MM.1S (cell line): ENCODE measurements at regions not wholly inside any gene's neighbourhood (a gene's known extent, or its start where the extent isn't known, plus 50 kb on each side); places are given as distances from the start of the nearest gene placed in this dataset.

ENCODE experiments used
- EZH2 ChIP-seq: fragments of 300-600 bp; sonication (generic); optimal IDR thresholded peaks from 2 replicates; pipeline ENCODE3; 2017; ENCODE audit warnings: low read depth, mild to moderate bottlenecking, antibody characterized with exemption, low read length, mixed read lengths
- EZH2phosphoT487 ChIP-seq: fragments of 300-600 bp; sonication (generic); IDR thresholded peaks from 2 replicates; pipeline ENCODE4 v1.6.1; 2018; ENCODE audit warnings: antibody characterized with exemption, low read length
- TF ChIP-seq, protein P1 (sequence below): fragments of 300-600 bp; sonication (generic); IDR thresholded peaks from 2 replicates; pipeline ENCODE4 v1.5.1; 2016; ENCODE audit warnings: antibody characterized with exemption, low read length, mixed read lengths

DNA sequence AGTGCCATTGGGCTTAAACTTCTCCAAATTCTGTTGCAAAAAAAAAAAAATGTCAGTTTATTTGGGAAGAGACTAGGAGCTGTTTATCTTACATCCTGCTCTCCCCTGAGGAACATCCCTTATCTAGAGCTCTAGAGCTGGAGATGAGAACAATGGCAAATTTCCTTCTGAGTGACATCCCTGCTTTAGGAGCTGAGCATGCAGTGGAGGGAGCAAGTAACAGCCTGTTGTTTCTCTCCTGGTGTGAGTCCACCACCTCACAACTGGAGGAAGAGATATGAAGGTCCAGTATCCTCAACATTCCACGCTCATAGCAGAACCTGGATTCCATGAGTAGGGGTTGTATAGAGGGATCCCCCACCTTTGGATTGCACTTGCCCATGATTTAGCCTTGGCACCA, 676.4 kb downstream of the PCDH18 start:
- TF ChIP-seq, protein P1, sequence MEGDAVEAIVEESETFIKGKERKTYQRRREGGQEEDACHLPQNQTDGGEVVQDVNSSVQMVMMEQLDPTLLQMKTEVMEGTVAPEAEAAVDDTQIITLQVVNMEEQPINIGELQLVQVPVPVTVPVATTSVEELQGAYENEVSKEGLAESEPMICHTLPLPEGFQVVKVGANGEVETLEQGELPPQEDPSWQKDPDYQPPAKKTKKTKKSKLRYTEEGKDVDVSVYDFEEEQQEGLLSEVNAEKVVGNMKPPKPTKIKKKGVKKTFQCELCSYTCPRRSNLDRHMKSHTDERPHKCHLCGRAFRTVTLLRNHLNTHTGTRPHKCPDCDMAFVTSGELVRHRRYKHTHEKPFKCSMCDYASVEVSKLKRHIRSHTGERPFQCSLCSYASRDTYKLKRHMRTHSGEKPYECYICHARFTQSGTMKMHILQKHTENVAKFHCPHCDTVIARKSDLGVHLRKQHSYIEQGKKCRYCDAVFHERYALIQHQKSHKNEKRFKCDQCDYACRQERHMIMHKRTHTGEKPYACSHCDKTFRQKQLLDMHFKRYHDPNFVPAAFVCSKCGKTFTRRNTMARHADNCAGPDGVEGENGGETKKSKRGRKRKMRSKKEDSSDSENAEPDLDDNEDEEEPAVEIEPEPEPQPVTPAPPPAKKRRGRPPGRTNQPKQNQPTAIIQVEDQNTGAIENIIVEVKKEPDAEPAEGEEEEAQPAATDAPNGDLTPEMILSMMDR, result no peak
- TF ChIP-seq EZH2 (no peak), EZH2phosphoT487 (no peak)
